ENCODE measurements at regions not wholly inside any gene's neighbourhood (a gene's known extent, or its start where the extent isn't known, plus 50 kb on each side); places are given as distances from the start of the nearest gene placed in this dataset.

DNA sequence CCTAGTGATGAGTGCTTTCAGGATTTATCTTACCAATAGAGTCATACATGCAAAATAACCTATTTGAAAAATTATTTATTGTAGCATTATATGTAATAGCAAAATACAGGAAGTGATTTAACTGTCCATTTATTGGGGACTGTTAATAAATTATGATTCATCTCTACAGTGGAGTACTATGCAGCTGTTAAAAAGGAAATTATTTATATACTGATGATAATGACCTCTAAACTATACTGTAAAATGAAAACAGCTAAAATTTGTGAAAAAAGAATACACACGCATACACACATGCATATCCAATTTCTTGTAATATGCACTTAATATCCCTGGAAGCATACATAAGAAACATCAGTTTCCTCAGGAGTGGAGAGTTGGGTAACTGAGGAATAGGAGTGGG, 58.0 kb upstream of the PALM2AKAP2 start:
- no peak for TF ChIP-seq POLR2A (IDR thresholded peaks at IDR 0.05)
- TF ChIP-seq, protein P1, sequence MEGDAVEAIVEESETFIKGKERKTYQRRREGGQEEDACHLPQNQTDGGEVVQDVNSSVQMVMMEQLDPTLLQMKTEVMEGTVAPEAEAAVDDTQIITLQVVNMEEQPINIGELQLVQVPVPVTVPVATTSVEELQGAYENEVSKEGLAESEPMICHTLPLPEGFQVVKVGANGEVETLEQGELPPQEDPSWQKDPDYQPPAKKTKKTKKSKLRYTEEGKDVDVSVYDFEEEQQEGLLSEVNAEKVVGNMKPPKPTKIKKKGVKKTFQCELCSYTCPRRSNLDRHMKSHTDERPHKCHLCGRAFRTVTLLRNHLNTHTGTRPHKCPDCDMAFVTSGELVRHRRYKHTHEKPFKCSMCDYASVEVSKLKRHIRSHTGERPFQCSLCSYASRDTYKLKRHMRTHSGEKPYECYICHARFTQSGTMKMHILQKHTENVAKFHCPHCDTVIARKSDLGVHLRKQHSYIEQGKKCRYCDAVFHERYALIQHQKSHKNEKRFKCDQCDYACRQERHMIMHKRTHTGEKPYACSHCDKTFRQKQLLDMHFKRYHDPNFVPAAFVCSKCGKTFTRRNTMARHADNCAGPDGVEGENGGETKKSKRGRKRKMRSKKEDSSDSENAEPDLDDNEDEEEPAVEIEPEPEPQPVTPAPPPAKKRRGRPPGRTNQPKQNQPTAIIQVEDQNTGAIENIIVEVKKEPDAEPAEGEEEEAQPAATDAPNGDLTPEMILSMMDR (IDR thresholded peaks at IDR 0.05) = no peak

Measured in heart left ventricle (tissue), 13 donors.